ENCODE measurements at regions not wholly inside any gene's neighbourhood (a gene's known extent, or its start where the extent isn't known, plus 50 kb on each side); places are given as distances from the start of the nearest gene placed in this dataset.
"Not testable (repeated sequence)": the region's sequence is repeated elsewhere in the genome, so short reads cannot be mapped to it uniquely, and the experiment has no call there.

DNA sequence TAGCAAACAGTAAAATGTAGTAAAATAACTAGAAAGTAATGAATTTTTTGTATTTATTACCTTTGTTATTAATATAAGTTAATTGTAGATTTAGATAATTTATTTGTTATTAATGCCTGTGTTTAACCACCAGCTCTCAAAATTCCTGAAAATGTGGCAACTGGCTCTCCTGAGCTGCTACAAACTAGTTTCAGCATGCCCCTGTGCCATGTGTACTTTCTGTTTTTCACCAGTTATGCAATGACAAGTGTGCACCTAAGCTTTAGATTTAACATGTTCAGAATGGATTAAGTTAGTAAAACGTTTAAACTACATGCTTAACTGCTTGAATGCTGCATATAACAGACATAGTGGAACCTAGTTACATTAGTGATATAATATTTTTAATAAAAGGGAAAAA is 88.1 kb downstream of the POSTN start:
- H3K9me3 ChIP-seq = peaks cover 0 to 10% (median 0%) of the 10 kb centered on the region in 8 donors
- H3K36me3 ChIP-seq = no peaks in the 10 kb centered on the region
- H3K27ac ChIP-seq = no peak overlapping the region
- H3K27me3 ChIP-seq (replicated peaks in 1 of 7) = no peaks in the 10 kb centered on the region
- TF ChIP-seq POLR2AphosphoS5 (IDR thresholded peaks at IDR 0.05) (no peak), POLR2A (IDR thresholded peaks at IDR 0.05) (no peak)
- TF ChIP-seq, protein P1, sequence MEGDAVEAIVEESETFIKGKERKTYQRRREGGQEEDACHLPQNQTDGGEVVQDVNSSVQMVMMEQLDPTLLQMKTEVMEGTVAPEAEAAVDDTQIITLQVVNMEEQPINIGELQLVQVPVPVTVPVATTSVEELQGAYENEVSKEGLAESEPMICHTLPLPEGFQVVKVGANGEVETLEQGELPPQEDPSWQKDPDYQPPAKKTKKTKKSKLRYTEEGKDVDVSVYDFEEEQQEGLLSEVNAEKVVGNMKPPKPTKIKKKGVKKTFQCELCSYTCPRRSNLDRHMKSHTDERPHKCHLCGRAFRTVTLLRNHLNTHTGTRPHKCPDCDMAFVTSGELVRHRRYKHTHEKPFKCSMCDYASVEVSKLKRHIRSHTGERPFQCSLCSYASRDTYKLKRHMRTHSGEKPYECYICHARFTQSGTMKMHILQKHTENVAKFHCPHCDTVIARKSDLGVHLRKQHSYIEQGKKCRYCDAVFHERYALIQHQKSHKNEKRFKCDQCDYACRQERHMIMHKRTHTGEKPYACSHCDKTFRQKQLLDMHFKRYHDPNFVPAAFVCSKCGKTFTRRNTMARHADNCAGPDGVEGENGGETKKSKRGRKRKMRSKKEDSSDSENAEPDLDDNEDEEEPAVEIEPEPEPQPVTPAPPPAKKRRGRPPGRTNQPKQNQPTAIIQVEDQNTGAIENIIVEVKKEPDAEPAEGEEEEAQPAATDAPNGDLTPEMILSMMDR (IDR thresholded peaks at IDR 0.05 in 8 of 11, conservative IDR thresholded peaks at IDR 0.05 in 3 of 11) = no peak
- no peak overlapping the region for H3K4me3 ChIP-seq
- intact Hi-C loops (cut with DNase I; ENCODE audit: low total_unique reads) = no loop called here
- no peaks in the 10 kb centered on the region for H3K4me1 ChIP-seq
- WGBS, 5 donors = 36 to 58% (median 48%) methylated on average over 1 of the region's 1 CpG; no CpG with 5 or more reads in 1 of the 5 donors
- no peak for DNase-seq

DNA sequence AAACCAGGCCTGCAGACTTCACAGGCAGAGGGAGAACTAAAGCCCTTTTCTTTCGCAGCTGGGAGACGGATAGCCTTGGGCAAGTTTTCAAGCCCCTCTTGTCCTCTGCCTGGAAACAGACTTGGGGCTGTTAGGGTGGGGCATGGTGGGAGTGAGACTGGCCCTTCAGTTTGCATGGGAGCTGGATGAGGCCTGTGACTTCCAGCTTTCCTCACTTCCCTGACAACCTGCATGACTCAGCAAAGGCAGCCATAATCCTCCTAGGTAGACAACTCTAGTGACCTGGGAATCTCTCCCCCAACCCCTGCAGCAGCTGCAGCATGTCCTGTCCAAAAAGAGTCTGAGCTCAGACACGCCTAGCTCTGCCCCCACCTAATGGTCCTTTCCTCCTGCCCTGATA is 93.0 kb downstream of the POSTN start:
- H3K27ac ChIP-seq = no peak overlapping the region
- no peak for DNase-seq
- intact Hi-C loops (cut with DNase I; ENCODE audit: low total_unique reads) = no loop called here
- no peaks in the 10 kb centered on the region for H3K27me3 ChIP-seq (replicated peaks in 1 of 7)
- no peaks in the 10 kb centered on the region for H3K36me3 ChIP-seq
- WGBS, 5 donors = 89 to 100% (median 99%) methylated on average over 2 to 3 of the region's 3 CpGs; no CpG with 5 or more reads in 1 of the 5 donors
- no peak overlapping the region for H3K4me3 ChIP-seq
- H3K4me1 ChIP-seq = no peaks in the 10 kb centered on the region
- TF ChIP-seq, protein P1 (IDR thresholded peaks at IDR 0.05 in 8 of 11, conservative IDR thresholded peaks at IDR 0.05 in 3 of 11) = no peak
- no peak for TF ChIP-seq POLR2A (IDR thresholded peaks at IDR 0.05)
- TF ChIP-seq POLR2AphosphoS5 (IDR thresholded peaks at IDR 0.05) = no peak
- H3K9me3 ChIP-seq = peaks cover 0 to 19% (median 0%) of the 10 kb centered on the region in 8 donors

DNA sequence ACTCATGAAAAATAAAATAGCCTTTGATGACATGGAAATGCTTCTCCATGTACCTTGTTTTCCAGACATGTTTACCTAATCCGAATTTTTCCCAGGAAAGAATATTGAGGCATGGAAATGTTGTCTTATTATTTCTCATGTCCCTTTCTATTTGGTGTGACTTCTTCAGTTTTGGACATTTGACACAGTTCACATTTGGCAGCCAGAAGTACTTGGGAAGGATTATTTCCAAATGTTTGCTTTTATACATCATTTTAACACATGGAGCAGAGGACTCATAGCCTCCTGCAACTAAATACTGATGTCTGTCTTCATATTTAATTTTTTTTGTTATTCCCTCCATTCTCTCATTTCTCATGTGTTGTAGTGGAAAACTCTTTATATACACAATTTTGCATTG is 94.3 kb downstream of the POSTN start:
- Histone ChIP-seq H3K9me3 (peaks cover 0 to 19% (median 0%) of the 10 kb centered on the region in 8 donors), H3K4me3 (no peak overlapping the region), H3K27ac (no peak overlapping the region), H3K36me3 (no peaks in the 10 kb centered on the region), H3K27me3 (replicated peaks in 1 of 7) (no peaks in the 10 kb centered on the region), H3K4me1 (no peaks in the 10 kb centered on the region)
- DNase-seq = no peak
- no peak for TF ChIP-seq POLR2AphosphoS5 (IDR thresholded peaks at IDR 0.05)
- no peak for TF ChIP-seq POLR2A (IDR thresholded peaks at IDR 0.05)
- TF ChIP-seq, protein P1 (IDR thresholded peaks at IDR 0.05 in 8 of 11, conservative IDR thresholded peaks at IDR 0.05 in 3 of 11) = no peak
- intact Hi-C loops (cut with DNase I; ENCODE audit: low total_unique reads) = no loop called here
- WGBS, 5 donors = 63 to 88% (median 69%) methylated on average over 1 of the region's 1 CpG; no CpG with 5 or more reads in 1 of the 5 donors

DNA sequence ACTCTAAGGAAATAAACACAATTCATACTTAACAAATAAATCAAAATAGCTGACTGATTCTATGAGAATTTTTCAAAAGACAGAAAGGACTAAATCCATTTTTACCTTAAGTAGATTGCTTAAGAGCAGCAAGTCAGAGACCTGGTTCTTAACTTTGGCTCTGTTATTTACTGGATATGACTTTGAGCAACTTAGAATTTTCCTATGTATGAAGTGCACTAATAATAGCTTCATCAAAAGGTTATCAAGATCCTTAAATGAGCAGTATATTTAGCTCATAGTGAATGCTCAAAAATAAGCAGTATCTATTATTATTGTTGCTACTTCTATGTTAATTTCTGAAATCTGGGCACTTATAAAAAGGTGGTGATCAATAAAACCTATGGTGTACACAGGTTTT is 95.3 kb downstream of the POSTN start:
- Histone ChIP-seq H3K36me3 (no peaks in the 10 kb centered on the region), H3K4me3 (no peak overlapping the region), H3K4me1 (no peaks in the 10 kb centered on the region), H3K27me3 (replicated peaks in 1 of 7) (no peaks in the 10 kb centered on the region), H3K9me3 (peaks cover 0 to 17% (median 0%) of the 10 kb centered on the region in 8 donors), H3K27ac (no peak overlapping the region)
- DNase-seq = no peak
- TF ChIP-seq POLR2A (IDR thresholded peaks at IDR 0.05) = no peak
- TF ChIP-seq, protein P1 (IDR thresholded peaks at IDR 0.05 in 8 of 11, conservative IDR thresholded peaks at IDR 0.05 in 3 of 11) = no peak
- TF ChIP-seq POLR2AphosphoS5 (IDR thresholded peaks at IDR 0.05) = no peak
- intact Hi-C loops (cut with DNase I; ENCODE audit: low total_unique reads) = no loop called here

DNA sequence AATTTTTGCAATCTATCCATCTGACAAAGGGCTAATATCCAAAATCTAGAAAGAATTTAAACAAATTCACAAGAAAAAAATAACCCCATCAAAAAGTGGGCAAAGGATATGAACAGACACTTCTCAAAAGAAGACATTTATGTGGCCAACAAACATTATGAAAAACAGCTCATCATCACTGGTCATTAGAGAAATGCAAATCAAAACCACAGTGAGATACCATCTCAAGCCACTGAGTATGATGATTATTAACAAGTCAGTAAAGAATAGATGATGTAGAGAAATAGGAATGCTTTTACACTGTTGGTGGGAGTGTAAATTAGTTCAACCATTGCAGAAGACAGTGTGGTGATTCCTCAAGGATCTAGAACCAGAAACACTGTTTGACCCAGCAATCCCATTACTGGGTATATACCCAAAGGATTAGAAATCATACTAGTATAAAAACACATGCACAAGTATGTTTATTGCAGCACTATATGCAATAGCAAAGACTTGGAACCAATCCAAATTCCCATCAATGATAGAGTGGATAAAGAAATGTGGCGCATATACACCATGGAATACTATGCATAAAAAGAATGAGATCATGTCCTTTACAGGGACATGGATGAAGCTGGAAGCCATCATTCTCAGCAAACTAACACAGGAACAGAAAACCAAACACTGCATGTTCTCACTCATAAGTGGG is 96.1 kb downstream of the POSTN start:
- peaks cover 0 to 14% (median 0%) of the 10 kb centered on the region in 8 donors for H3K9me3 ChIP-seq
- H3K36me3 ChIP-seq; DNase-seq; H3K4me1 ChIP-seq; intact Hi-C loops (cut with DNase I; ENCODE audit: low total_unique reads); H3K4me3 ChIP-seq; H3K27ac ChIP-seq; H3K27me3 ChIP-seq (replicated peaks in 1 of 7): not testable (repeated sequence)
- 89 to 95% (median 92%) methylated on average over 1 of the region's 1 CpG; no CpG with 5 or more reads in 1 of the 5 donors for WGBS, 5 donors
